ENCODE measurements at regions not wholly inside any gene's neighbourhood (a gene's known extent, or its start where the extent isn't known, plus 50 kb on each side); places are given as distances from the start of the nearest gene placed in this dataset.

DNA sequence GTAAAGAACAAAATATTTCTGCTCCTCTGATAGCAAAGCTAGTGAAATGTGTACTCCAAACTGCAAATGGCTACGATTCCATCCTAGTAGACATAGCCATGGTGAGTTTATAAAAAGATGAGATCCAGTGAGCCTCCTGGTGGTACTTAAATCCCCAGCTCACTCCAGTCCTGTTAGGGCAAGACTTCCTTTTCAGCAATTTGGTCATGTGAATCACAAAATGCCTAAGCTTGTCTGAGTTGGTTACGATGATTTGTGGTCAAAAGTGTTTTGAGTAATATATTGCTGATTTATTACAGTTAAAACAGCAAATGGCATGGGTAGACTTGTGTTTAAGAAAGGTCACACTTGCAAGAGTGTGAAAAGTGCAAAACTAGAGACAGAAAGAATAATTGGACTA lies 102.7 kb upstream of the NAV3 start:
- Histone ChIP-seq H3K9ac (ENCODE audit: control insufficient read depth, insufficient read depth, low read length) (no peak overlapping the region), H3K4me1 (ENCODE audit: control insufficient read depth, insufficient read depth, low read length) (no peaks in the 10 kb centered on the region), H3K27ac (ENCODE audit: control insufficient read depth, insufficient read depth) (no peak overlapping the region), H3K27me3 (replicated peaks in 1 of 2; ENCODE audit: control insufficient read depth in 2 of 2, insufficient read depth in 2 of 2, low read length in 1 of 2) (no peaks in the 10 kb centered on the region), H3K4me3 (no peak overlapping the region), H3K36me3 (ENCODE audit: control insufficient read depth in 2 of 2, insufficient read depth in 2 of 2, low read length in 1 of 2) (no peaks in the 10 kb centered on the region), H3K79me2 (ENCODE audit: control insufficient read depth, insufficient read depth, low read length) (no peaks in the 10 kb centered on the region), H4K20me1 (ENCODE audit: control insufficient read depth, insufficient read depth) (no peaks in the 10 kb centered on the region), H3K4me2 (ENCODE audit: control insufficient read depth, insufficient read depth) (no peak overlapping the region), H2AFZ (ENCODE audit: control insufficient read depth, low read depth, low read length) (no peak overlapping the region), H3K9me3 (replicated peaks; ENCODE audit: control insufficient read depth, insufficient read depth, low read length) (no peaks in the 10 kb centered on the region)
- in situ Hi-C loops (cut with MboI) (loop anchor here (5.0 kb wide), 1 partner anchor 199 kb away; no protein-coding TSS in a partner anchor), intact Hi-C loops (cut with micrococcal nuclease; ENCODE audit: unreplicated experiment) (no loop called here)
- DNase-seq (ENCODE audit: low read depth, low spot score) (no peak), ATAC-seq (no peak), FAIRE-seq (no peak)
- SMC1A ChIA-PET (ENCODE audit: uncharacterized antibody, unreplicated experiment): interaction anchor here (2.5 kb wide), 1 partner anchor 197 kb away, joined by 19 read pairs; no protein-coding TSS in a partner anchor
- BruUV-seq (replicated peaks): no TSS peak
- RAD21 ChIA-PET (ENCODE audit: unreplicated experiment): interaction anchor here (2.1 kb wide), 1 partner anchor 198 kb away, joined by 12 read pairs; no protein-coding TSS in a partner anchor
- CTCF ChIA-PET: interaction anchor here (2.4 kb wide), 1 partner anchor 197 kb away, joined by 29 read pairs; no protein-coding TSS in a partner anchor
- POLR2A ChIA-PET: no interaction called here
- WGBS (ENCODE audit: insufficient coverage, insufficient replicate concordance, low lambda C conversion rate, missing lambda C conversion rate): 26% methylated on average over 2 of the region's 2 CpGs
- TF ChIP-seq, protein P1, sequence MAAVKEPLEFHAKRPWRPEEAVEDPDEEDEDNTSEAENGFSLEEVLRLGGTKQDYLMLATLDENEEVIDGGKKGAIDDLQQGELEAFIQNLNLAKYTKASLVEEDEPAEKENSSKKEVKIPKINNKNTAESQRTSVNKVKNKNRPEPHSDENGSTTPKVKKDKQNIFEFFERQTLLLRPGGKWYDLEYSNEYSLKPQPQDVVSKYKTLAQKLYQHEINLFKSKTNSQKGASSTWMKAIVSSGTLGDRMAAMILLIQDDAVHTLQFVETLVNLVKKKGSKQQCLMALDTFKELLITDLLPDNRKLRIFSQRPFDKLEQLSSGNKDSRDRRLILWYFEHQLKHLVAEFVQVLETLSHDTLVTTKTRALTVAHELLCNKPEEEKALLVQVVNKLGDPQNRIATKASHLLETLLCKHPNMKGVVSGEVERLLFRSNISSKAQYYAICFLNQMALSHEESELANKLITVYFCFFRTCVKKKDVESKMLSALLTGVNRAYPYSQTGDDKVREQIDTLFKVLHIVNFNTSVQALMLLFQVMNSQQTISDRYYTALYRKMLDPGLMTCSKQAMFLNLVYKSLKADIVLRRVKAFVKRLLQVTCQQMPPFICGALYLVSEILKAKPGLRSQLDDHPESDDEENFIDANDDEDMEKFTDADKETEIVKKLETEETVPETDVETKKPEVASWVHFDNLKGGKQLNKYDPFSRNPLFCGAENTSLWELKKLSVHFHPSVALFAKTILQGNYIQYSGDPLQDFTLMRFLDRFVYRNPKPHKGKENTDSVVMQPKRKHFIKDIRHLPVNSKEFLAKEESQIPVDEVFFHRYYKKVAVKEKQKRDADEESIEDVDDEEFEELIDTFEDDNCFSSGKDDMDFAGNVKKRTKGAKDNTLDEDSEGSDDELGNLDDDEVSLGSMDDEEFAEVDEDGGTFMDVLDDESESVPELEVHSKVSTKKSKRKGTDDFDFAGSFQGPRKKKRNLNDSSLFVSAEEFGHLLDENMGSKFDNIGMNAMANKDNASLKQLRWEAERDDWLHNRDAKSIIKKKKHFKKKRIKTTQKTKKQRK (IDR thresholded peaks at IDR 0.05; ENCODE audit: low read depth, low read length): no peak
- TF ChIP-seq ZSCAN29 (IDR thresholded peaks at IDR 0.05): no peak
- TF ChIP-seq, protein P2, sequence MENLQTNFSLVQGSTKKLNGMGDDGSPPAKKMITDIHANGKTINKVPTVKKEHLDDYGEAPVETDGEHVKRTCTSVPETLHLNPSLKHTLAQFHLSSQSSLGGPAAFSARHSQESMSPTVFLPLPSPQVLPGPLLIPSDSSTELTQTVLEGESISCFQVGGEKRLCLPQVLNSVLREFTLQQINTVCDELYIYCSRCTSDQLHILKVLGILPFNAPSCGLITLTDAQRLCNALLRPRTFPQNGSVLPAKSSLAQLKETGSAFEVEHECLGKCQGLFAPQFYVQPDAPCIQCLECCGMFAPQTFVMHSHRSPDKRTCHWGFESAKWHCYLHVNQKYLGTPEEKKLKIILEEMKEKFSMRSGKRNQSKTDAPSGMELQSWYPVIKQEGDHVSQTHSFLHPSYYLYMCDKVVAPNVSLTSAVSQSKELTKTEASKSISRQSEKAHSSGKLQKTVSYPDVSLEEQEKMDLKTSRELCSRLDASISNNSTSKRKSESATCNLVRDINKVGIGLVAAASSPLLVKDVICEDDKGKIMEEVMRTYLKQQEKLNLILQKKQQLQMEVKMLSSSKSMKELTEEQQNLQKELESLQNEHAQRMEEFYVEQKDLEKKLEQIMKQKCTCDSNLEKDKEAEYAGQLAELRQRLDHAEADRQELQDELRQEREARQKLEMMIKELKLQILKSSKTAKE (IDR thresholded peaks at IDR 0.05; ENCODE audit: low read depth, poor library complexity, severe bottlenecking): no peak
- no peak for TF ChIP-seq FOXK2 (IDR thresholded peaks at IDR 0.05)
- TF ChIP-seq IKZF2 (IDR thresholded peaks at IDR 0.05): no peak
- no peak for TF ChIP-seq BACH1 (IDR thresholded peaks at IDR 0.05; ENCODE audit: borderline replicate concordance)
- no peak for TF ChIP-seq FOXM1 (IDR thresholded peaks at IDR 0.05; ENCODE audit: low read depth, low read length)
- TF ChIP-seq, protein P3, sequence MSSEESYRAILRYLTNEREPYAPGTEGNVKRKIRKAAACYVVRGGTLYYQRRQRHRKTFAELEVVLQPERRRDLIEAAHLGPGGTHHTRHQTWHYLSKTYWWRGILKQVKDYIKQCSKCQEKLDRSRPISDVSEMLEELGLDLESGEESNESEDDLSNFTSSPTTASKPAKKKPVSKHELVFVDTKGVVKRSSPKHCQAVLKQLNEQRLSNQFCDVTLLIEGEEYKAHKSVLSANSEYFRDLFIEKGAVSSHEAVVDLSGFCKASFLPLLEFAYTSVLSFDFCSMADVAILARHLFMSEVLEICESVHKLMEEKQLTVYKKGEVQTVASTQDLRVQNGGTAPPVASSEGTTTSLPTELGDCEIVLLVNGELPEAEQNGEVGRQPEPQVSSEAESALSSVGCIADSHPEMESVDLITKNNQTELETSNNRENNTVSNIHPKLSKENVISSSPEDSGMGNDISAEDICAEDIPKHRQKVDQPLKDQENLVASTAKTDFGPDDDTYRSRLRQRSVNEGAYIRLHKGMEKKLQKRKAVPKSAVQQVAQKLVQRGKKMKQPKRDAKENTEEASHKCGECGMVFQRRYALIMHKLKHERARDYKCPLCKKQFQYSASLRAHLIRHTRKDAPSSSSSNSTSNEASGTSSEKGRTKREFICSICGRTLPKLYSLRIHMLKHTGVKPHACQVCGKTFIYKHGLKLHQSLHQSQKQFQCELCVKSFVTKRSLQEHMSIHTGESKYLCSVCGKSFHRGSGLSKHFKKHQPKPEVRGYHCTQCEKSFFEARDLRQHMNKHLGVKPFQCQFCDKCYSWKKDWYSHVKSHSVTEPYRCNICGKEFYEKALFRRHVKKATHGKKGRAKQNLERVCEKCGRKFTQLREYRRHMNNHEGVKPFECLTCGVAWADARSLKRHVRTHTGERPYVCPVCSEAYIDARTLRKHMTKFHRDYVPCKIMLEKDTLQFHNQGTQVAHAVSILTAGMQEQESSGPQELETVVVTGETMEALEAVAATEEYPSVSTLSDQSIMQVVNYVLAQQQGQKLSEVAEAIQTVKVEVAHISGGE (CRISPR knock-in tag; IDR thresholded peaks at IDR 0.05): no peak
- TF ChIP-seq HDAC2 (IDR thresholded peaks at IDR 0.05): no peak
- no peak for TF ChIP-seq ZNF217 (IDR thresholded peaks at IDR 0.05)
- TF ChIP-seq RFX5 (IDR thresholded peaks at IDR 0.05; ENCODE audit: low read depth, low read length): no peak
- TF ChIP-seq, protein P4, sequence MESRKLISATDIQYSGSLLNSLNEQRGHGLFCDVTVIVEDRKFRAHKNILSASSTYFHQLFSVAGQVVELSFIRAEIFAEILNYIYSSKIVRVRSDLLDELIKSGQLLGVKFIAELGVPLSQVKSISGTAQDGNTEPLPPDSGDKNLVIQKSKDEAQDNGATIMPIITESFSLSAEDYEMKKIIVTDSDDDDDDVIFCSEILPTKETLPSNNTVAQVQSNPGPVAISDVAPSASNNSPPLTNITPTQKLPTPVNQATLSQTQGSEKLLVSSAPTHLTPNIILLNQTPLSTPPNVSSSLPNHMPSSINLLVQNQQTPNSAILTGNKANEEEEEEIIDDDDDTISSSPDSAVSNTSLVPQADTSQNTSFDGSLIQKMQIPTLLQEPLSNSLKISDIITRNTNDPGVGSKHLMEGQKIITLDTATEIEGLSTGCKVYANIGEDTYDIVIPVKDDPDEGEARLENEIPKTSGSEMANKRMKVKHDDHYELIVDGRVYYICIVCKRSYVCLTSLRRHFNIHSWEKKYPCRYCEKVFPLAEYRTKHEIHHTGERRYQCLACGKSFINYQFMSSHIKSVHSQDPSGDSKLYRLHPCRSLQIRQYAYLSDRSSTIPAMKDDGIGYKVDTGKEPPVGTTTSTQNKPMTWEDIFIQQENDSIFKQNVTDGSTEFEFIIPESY (IDR thresholded peaks at IDR 0.05): no peak
- TF ChIP-seq, protein P5, sequence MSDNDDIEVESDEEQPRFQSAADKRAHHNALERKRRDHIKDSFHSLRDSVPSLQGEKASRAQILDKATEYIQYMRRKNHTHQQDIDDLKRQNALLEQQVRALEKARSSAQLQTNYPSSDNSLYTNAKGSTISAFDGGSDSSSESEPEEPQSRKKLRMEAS (IDR thresholded peaks at IDR 0.05; ENCODE audit: low read depth, low read length): no peak
- no peak for TF ChIP-seq NFIC (IDR thresholded peaks at IDR 0.05; ENCODE audit: low read depth, low read length)
- TF ChIP-seq FOS (IDR thresholded peaks at IDR 0.05; ENCODE audit: borderline replicate concordance, extremely low read depth, insufficient read length): no peak

Measured in GM12878 (cell line).